NB4 (cell line): ENCODE measurements at regions not wholly inside any gene's neighbourhood (a gene's known extent, or its start where the extent isn't known, plus 50 kb on each side); places are given as distances from the start of the nearest gene placed in this dataset.

Source experiments
- CTCF ChIP-seq: IDR thresholded peaks from one replicate; pipeline ENCODE4 v1.5.1; 2012; ENCODE audit warnings: low read depth, low read length
- MAX ChIP-seq: IDR thresholded peaks from 2 replicates; pipeline ENCODE4 v1.6.1; 2011; ENCODE audit warnings: low read depth, low read length
- POLR2A ChIP-seq: IDR thresholded peaks from 2 replicates; pipeline ENCODE4 v1.6.1; 2011; ENCODE audit warnings: mild to moderate bottlenecking; ENCODE audit not compliant: insufficient read length; ENCODE audit errors: extremely low read depth

GRCh38 chr6:74117113-74117512 lies 421.1 kb downstream of the CD109 start:
- TF ChIP-seq POLR2A (no peak), CTCF (no peak), MAX (no peak)
